ENCODE measurements at regions not wholly inside any gene's neighbourhood (a gene's known extent, or its start where the extent isn't known, plus 50 kb on each side); places are given as distances from the start of the nearest gene placed in this dataset.
A peak's percentile ranks its signal among the peaks of the same experiment; 100 is the strongest.

- no peak for DNase-seq (ENCODE audit: low read depth)
Measured at GRCh38 chr3:24756101-24756888, 261.6 kb upstream of the THRB start.

DNA sequence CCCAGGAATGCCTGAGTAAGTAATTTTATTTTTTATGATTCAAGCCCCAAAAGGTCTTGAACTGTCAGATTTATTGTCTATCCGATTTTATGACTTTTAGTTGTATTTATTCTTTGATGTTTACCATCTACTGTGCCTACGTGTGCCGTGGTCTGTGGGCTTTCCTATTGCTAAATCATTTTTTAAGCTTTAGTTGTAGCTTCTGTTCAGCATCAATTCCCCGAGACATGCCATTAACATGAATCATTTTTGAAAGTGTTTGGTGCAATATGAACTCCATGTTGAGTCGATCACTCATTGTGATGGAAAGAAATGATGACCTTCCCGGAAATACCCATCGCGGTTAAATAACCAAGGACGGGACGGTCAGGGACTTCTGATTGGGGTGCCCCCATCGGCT, 268.7 kb upstream of the THRB start:
- DNase-seq (ENCODE audit: low read depth): peak; percentile 52

- no peak for DNase-seq (ENCODE audit: low read depth)
Measured at GRCh38 chr3:24764236-24764915, 269.7 kb upstream of the THRB start.

DNA sequence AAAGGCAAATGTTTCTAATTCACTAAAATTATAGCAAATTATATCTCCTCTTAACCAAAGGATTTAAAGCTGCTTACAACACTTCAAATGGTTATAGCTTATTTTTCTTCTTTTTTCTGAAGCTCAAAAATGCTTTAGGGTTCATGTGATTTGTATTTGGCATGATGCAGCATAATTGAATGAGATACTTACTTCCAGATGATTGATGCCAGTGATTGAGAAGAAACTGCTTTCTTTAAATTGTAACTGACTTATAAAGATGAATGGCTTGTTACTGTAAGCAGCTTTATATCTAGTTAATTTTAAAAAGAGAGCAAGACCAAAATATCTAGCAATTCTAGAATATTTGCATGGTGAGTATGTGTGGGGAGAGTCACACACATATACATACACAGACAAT, 270.7 kb upstream of the THRB start:
- no peak for DNase-seq (ENCODE audit: low read depth)

DNA sequence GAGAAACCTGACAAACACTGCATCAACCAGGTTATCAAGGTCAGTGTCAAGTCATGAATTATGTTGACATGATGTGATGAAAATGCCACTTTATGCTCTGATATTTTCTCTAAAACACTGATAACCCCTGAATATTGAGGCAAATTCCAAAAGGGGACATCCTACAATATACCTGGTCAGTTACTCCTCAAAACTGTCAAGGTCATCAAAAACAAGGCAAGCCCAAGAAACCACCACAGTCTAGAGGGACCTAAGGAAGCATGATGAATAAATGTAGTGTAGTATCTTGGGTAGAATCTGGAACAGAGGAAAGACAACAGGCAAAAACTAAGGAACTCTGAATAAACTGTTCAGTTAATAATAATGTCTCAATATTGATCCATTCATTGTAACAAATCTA, 275.3 kb upstream of the THRB start:
- no peak for DNase-seq (ENCODE audit: low read depth)

GRCh38 chr3:24773798-24774197, 279.1 kb upstream of the THRB start:
- peak; percentile 60 for DNase-seq (ENCODE audit: low read depth)

- DNase-seq (ENCODE audit: low read depth): no peak
Measured at GRCh38 chr3:24780991-24781390, 286.3 kb upstream of the THRB start.

DNA sequence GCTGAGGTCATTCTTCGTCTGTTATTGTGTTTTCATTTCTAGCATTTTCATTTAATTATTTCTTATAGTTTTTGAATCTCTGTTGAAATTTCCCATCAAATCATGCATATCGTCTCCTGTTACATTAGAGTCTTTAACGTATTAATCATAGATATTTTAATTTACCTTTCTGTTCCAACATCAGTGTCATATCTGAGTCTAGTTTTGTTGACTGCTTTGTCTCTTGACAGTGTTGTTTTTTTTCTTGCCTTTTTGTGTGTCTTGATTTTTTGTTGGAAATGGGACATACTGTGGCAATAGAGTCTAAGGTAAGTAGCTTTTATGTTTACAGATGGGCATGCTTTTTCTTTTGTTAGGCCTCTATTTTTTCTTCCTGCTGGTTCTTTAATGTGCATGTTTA, 286.8 kb upstream of the THRB start:
- DNase-seq (ENCODE audit: low read depth): no peak

DNA sequence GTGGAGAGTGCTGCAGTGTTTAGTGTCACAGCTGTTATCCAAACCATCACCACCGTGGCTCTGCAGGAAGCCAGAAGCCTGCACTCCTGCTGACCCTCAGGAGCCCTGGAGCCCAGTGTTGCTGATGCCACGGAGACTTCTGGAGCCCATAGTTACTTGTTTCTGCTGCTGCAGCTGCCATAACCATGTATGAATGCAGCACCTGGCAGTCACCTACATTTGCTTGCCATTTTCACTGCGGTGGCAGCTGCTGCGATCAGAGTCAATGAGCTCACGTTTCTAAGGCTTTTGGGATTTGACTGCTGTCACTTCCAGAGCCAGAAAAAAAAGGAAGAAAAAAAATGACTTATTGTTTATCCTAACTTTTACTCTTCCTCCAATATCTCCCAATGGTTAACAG, 299.2 kb upstream of the THRB start:
- no peak for DNase-seq (ENCODE audit: low read depth)

DNA sequence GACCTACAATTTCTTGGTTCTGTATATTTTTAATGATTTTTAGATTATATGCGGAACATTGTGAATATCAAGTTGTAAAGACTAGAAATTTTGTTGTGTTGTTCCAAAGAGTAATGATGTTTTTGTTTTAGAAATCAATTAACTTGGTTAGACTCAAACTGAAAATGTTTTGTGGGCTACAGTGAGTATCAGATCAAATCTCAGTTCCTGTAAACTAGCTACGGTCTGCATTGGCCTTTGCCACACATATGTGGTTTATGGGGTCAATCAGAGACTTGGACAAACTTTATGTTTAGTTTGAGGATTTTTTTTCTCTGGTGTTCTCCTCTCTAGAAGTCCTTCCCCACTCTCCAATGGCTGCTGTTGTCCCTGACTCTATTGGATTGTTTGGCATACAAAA, 308.0 kb upstream of the THRB start:
- DNase-seq (ENCODE audit: low read depth): no peak

DNA sequence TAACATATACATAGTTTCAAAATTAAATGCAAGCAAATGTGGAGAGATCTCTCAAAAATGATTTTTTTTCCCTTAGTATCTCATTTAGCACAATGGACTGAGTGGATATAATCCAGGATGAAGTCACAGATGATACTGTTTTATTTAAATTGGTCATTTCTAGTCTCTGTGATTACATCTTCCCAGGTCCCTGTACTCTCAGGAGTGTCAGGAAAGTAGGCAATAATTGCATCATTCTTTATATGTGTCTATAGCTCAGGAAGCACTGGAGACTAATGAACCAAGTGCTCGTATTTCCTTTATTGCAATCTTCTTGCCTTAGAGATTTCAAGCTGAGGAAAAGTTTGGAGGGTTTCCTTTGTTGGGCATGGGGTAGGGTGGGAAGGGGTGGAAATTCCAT, 309.4 kb upstream of the THRB start:
- DNase-seq (ENCODE audit: low read depth): no peak

GRCh38 chr3:24810881-24811280, 316.2 kb upstream of the THRB start:
- peak; percentile 52 for DNase-seq (ENCODE audit: low read depth)

- DNase-seq (ENCODE audit: low read depth): peak; percentile 57
Measured at GRCh38 chr3:24812116-24812515, 317.5 kb upstream of the THRB start.

- no peak for DNase-seq (ENCODE audit: low read depth)
Measured at GRCh38 chr3:24818055-24818454, 323.4 kb upstream of the THRB start.

DNA sequence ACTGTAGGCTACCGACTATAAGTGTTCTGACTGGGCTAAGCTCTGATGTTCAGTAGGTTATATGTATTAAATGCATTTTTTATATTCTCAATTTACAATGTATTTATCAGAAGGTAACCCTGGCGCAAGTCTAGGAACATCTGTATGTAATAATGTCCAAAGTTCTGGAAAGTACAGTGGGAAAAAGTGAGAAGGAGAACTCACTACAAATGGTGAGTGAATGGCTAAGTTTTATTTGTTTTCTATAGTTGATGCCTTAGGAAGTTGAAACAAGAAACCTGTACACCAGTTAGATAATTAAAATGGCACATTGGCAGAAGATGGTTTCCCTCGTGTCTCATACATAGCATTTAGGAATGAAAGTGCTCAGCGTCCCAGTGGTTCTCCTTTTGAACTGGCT, 333.4 kb upstream of the THRB start:
- DNase-seq (ENCODE audit: low read depth): no peak

- DNase-seq (ENCODE audit: low read depth): no peak
Measured at GRCh38 chr3:24828551-24828950, 333.9 kb upstream of the THRB start.

DNA sequence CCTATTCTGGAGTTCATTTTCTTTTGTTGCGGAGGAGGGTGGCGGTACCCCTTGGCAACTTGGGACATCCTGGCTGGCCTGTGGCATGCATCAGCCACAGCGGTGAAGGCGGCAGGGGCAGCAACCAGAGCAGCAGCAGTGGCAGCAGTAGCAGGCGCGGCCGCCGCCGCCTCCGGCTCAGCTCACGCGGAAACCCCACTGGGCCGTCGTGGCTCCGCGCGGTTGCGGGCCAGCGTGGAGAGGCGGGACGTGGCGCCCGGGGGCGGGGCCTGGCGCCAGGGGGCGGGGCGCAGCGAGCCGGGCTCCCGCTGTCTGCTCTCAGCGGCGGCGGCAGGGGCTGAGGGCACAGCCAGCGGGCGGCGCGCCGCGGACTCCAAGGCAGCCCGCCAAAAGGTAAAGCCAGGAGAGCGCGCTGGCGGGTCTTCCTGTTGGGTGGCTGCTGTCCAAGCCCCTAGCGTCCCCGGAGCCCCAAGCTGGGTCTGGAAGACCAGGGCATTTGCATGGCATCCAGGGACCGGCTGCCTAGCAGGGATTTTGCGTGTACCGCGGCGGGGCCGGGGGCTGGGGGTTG, 334.4 kb upstream of the THRB start:
- DNase-seq (ENCODE audit: low read depth): no peak

- DNase-seq (ENCODE audit: low read depth): no peak
Measured at GRCh38 chr3:24829629-24830229, 335.1 kb upstream of the THRB start.

DNA sequence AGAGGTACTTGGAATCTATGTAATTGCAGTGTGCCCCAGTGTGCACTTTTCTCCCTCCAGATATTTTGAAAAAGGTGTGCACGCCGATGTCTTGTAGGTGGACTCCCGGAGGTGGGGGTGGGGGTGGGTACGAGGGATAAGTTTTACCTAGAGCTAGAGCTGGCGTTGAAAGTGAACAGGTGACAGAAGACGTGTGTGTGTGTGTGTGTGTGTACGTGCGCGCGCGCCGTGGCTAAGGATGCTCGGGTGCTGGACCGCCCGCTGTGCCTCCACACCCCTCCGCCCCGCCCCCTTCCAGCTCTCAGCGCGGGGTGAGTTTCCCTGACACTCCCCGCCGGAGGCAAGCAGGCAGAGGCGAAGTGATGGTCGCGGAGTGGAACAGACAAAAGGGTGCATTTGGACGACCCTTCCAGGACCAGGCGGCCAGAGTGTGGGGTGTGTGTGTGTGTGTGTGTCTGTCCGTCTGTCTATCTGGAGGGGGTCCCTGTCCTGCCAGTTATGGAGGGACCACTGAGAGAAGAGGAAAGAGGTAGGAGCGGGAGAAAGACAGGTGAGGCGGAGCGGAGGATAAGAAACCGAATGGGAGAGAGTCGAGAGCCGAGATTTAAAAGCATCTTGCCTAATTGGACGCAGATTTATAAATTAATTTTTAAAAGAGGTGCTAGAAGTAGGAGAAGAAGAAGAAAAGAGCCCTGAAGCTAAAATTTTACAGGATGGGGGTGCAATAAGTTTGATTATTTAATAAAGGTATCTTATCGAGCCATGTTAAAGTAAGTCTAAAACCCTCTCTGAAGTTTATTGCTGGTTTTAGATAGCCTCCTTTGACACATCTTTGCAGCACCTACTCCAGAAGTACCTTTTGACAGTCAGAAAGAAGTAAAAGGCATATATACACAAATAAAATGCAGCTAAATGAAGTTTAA, 335.8 kb upstream of the THRB start:
- DNase-seq (ENCODE audit: low read depth): no peak

GRCh38 chr3:24831221-24831620, 336.6 kb upstream of the THRB start:
- DNase-seq (ENCODE audit: low read depth): no peak

DNA sequence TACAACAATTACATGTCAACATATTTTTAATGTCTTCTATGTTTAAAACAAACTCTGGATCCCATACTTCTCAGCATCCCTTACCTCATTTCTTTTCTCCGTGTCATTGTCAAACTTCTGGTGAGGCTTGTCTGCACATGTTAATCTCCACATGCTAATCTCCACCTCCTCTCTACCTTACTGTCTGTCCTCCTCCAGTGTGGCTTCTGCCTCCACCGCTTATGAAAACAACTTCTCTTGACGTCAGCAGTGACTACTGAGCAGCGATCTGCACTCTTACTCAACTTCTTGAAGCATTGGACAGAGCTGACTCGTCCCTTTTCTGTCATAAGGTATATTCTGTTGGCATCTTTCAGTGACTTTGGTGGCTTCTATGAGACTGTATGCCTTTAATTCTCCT, 338.2 kb upstream of the THRB start:
- no peak for DNase-seq (ENCODE audit: low read depth)

- DNase-seq (ENCODE audit: low read depth): no peak
Measured at GRCh38 chr3:24834442-24834841, 339.8 kb upstream of the THRB start.
